GM21447 (cell line): ENCODE measurements at regions not wholly inside any gene's neighbourhood (a gene's known extent, or its start where the extent isn't known, plus 50 kb on each side); places are given as distances from the start of the nearest gene placed in this dataset.
"Not testable (repeated sequence)": the region's sequence is repeated elsewhere in the genome, so short reads cannot be mapped to it uniquely, and the experiment has no call there.

Experiments used
- ATAC-seq: cut with Tn5 transposase; IDR thresholded peaks from one replicate; pipeline ENCODE4 v1.9.1; 2021; ENCODE audit not compliant: unreplicated experiment

DNA sequence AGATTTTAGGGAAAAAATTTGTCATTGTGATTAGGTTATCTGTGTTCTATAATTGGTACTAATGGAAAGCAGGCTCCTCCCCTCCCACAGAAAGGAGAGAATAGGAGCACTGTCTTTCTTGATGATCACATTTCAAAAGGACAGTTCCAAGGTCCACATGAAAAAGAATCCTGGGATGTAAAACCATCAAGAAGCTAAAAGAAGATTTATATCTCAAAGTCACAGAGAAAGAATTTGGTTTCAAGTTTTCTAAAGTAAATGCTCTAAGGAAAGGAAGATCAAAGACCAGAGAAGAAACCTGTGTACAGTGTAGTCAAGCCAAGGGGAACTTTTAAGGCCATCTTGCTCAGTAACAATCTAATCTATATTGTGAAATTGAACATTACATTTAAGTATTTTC lies 652.7 kb upstream of the HS3ST5 start:
- no peak for ATAC-seq

DNA sequence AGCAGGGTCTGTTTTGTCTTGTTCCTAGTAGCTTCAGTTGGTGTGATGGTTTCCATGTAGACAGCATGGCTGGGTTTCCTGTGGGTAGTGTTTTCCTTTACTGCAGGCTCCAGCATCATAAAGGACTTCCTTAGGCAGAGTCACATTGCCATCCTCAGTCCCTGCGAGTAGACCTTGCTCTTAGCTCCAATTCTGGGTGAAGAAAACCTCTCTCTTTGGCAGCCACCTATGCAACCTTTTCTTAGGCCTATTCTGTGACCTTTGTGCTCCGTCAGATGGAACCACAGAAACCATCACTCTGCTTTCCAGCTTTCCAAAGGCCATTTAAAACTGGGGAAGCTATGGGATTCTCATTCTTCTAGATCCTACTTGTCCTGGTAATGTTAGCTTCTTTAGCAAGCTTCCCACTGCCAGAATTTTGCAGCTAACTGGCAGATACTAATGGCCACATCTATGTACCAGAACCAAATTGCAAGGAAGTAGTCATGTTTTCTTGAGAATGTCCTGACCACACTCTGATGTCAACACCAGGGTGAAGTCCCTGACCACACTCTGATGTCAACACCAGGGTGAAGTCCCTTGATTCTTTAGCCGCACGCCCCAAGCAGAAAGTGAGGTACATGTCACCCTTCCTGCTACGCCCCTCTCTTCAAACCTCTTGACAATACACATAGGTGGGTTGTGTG lies 646.6 kb upstream of the HS3ST5 start:
- peak; percentile 87 for ATAC-seq

DNA sequence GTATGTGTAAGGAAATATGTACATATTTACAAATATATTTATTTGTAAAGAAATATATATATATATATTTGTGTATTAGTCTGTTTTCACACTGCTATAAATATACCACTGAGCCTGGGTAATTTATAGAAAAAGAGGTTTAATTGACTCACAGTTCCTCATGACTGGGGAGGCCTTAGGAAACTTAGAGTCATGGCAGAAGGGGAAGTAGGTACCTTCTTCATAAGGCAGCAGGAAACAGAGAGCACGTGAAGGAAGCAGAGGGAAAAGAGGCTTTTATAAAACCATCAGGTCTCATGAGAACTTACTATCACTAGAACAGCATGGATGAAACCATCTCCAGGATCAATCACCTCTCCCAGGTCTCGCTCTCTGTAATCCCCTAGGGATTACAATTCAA lies 644.5 kb upstream of the HS3ST5 start:
- no peak for ATAC-seq

DNA sequence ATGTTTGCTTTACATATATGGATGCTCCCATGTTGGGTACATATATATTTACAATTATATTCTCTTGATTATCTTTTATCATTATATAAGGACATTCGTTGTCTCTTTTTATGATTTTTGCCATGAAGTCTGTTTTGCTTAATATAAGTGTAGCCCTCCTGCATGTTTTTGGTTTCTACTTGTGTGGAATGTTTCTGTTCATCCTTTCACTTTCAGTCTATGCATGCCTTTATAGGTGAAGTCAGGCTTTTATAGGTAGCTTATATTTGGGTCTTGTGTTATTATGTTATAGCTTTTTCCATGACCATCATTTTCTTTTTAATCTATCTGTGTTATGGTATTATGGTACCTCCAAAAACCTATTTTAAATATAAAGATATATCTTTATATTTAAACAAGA lies 612.5 kb upstream of the HS3ST5 start:
- no peak for ATAC-seq

DNA sequence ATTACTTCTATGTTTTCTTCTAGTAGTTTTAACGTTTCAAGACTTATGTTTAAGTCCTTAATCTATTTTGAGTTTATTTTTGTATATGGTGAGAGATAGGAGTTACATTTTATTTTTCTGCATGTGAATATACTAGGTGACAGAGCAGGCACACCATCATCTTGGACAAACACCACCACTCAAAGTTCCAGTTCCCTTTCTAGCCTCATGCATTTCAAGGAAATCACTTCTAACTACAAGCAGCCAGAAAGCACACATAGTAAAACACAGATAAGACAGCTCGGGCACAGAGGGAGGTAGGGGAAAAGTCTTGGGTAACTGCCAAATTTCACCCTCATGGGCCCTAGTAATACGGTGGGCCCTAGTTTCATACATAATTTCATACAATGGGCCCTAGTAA lies 609.4 kb upstream of the HS3ST5 start:
- ATAC-seq, result no peak

DNA sequence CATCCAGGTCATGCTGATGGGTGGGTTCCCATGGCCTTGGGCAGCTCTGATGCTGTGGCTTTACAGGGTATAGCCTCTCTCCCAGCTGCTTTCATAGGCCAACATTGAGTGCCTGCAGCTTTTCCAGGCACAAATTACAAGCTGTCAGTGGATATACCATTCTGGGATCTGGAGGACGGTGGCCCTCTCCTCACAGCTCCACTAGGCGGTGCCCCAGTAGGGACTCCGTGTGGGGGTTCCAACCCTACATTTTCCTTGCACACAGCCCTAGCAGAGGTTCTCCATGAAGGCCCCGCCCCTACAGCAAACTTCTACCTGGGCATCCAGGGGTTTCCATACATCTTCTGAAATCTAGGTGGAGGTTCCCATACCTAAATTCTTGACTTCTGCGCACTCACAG lies 602.6 kb upstream of the HS3ST5 start:
- no peak for ATAC-seq

DNA sequence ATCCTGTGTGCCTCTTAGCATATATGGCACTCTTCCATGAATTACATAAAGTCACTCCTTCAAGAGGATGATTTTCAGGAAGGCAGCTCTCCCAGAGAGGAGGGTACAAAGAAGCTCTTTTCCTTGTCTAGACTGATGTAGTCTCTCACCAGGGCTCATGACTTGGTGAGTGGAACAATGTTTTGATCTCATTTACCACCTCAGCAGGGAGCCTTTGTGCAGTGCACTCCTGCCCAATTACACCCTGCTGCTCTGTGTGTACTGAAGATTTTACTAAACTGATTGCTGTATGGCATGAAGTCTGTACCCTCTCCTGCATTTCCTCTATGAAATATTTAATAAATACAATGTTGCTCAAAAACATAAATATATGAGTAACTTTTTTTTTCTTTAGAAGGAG lies 598.3 kb upstream of the HS3ST5 start:
- no peak for ATAC-seq

DNA sequence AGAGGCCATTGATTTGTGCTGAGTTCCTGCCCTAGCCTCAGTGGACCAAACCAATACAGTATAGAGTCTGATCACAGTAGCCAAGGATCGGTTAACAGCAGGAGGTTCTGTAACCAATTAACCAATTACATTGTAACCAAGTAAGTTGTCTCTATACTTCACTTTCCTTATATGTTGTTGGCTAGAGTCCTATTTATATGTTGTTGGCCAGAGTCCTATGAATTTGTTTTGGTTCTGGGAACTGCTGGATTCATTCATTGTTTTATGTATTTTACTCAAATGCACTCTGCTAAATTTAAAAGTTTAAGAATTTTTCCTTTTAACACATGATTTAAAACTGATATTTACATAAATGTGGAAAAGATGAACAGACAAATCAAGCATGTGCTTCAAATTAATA lies 597.4 kb upstream of the HS3ST5 start:
- no peak for ATAC-seq

DNA sequence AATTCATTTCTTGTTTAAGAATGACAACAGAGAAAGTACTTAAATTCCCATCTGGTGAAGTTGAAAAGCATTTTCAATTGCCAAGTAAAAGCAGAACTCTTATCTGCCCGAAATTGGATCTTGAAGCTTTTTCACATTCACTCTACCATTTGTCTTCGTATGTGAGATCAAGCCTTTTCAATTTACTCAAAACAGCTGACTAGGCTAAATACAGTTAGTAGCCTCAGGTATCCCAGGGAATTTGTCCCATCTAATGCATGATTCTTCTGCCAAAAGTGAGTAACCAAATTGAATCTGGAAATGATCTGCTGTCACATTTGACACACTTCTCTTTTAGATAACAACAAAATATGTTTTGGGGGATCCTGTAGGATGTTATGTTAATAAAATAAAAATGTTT lies 596.8 kb upstream of the HS3ST5 start:
- ATAC-seq, result no peak

DNA sequence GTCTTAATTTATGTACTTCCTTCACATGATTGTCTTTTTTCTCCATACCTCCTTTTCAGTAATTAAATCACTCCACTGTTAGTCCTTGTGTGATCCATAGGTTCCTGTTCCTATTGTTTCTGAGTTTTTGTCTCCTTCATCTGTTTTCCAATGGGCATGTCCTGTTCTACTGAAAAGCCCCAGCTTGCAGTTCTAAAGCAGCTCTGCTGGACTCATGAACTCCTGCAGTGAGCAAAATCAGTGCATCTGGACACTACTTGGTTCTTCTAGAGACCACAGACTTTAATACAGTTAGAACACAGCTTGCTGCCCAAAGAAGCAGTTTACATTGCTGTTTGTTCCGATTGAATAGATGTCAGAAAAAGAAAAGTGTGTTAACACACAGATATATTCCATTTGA lies 593.3 kb upstream of the HS3ST5 start:
- ATAC-seq, result no peak

DNA sequence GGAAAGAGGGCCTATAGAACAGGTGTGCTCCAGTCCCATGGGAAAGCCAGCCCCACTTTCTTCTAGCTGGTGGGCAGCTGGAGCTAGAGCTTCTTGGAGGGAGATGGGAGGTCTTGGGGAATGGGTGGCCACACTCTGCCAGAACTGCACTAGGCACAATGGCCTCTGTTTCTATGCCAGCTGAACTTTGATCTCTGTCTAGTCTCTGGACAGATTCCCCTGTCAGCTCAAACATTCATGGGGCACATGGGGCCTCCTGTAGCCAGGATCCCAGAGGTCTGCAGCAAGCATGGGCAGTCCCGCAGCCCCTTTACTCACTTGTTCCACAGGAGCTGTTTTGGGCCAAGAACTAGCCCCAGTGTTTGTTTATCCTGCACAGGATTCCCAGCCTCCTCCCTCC lies 591.3 kb upstream of the HS3ST5 start:
- no peak for ATAC-seq

DNA sequence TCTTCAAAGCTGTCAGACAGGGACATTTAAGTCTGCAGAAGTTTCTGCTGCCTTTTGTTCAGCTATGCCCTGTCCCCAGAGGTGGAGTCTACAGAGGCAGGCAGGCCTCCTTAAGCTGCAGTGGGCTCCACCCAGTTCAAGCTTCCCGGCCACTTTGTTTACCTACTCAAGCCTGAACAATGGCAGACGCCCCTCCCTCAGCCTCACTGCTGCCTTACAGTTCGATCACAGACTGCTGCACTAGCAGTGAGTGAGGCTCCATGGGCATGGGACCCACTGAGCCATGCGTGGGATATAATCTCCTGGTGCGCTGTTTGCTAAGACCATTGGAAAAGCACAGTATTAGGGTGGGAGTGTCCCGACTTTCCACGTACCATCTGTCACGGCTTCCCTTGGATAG lies 585.9 kb upstream of the HS3ST5 start:
- not testable (repeated sequence) for ATAC-seq

DNA sequence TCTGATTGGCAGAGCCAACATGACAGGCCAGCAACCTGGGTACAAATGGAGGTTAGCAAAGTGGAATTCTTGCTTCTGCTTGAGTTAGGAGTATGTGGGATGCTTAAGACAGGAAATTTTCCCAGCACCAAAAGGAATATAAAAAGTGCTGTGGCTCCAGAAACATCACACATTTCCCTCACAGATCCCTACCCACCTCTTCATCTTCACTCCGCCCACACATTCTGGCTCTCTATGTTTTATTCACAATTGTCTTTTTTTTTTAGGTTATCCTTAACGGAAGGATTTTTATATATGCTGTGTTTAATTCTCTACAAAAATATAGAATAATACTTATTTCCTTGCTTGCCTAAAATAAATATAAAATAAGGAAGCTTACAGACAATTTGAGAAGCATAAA lies 563.3 kb upstream of the HS3ST5 start:
- no peak for ATAC-seq

DNA sequence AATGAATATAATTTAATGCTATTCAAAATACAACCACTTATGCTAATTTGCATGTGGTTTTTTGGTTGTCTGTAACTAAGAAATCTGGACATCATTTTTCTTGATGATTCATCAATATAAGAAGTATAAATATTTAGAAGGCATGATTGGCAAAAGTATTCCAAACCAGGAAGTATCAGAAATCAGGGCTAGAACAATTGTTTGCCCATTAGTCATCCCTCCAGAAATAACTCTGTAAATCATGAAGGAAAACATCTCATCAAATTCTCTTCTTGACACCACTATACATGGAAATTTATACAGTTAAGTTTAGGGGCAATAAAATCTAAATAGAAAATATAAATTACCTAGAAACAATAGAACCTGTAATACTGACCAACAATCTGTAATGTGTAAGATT lies 554.7 kb upstream of the HS3ST5 start:
- no peak for ATAC-seq

DNA sequence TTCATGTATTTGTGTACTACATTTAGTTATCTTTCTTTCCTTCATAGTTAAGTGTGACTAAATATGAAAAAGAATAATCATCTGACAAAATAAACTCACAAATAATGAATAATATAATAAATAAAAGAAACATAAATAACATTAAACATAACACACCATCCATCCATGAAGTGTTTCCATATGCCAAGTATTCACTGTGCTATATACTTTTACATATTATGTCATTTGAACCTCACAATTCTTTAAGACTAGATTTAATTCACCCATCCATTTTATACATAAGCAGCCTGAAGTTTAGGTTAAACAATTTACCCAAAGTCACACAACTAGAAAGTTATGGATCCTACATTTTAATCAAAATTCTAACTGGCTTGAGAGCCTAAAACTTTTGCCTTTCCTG lies 549.4 kb upstream of the HS3ST5 start:
- ATAC-seq, result no peak

DNA sequence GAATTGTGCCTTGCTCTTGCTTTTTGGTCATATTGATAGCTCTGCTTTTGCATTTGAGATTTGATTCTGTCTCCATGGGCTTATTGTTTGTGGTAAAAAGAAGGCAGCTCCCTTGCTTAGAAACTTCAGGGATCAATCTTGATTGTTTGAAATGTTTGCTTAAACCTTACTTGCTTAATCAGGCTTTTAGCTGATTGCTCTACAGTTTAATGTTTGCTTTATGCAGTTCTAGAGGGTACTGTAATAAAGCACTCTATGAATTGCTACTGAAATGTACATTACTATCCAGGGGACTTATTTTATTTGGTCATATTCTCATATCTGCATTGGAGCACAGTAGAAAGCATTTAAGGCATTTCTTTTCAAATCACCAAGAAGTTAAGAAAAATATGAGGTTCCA lies 545.4 kb upstream of the HS3ST5 start:
- ATAC-seq, result no peak

DNA sequence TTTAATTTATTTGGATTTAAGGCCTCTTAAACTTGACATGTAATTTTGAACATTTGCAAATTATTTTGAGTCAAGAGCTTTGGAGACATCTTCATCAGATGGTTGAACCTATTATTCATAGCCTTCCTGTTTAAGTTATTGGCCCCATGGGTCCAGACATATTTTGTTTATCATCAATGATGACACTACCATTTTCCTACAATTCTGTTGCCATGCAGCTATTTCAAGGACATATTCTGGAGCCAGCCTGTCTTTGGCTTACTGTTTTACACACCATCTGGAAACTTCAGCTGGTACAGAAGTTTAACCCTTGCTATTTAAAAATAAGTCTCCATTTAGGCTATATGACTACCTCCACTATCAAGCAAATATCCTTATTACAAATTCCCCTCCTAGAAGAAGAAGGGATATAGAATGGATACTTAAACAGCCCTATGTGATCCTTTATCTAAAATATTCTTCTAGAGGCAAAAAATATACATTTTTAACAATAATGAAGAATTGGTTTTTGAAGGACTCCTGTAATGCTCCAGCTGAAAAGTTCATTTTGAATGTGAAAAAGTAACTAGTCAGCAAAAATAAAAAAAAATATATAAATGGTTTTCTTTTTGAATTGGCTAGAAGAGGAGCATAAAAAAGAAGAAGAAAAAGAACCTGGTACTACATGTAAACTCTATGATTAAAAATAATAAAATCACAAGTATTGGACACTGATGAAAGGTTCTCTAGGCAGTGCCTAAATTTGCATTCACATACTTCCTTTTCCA lies 544.0 kb upstream of the HS3ST5 start:
- ATAC-seq, result no peak

DNA sequence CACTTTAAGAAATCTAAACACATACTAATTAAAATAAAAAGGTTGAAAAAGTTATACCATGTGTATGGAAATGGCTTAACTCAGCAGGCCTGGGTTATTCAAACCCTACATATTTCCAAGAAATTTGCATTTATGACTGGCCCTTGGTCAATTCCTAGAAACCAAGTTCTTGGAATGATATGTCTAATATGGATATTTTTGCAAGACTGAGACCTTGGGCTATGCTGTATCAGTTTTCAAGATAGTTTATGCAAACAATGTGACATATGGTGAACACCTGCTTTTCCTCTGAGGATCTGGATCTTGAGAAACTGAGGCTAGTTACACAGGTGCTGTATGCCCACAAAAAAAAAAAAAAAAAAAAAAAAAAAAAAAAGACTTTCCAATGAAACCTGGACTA lies 536.9 kb upstream of the HS3ST5 start:
- no peak for ATAC-seq

DNA sequence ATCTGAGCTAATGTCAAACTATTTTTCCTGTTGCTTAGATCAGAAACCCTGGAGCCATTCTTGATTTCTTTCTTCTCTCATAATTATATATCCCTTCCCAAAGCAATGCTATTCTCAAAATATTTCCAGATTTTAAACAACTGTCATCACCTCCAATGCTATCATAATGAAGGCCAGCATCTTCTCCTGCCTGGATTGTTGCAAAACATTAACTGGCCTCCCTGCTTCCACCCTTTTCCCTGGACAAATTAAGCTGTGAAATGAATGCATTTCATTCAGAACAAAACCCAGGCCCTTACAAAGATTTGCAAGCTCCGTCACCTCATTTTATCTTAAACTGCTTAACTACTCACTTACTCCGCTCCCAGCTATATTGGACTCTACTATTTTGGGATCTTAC lies 535.3 kb upstream of the HS3ST5 start:
- ATAC-seq, result no peak

DNA sequence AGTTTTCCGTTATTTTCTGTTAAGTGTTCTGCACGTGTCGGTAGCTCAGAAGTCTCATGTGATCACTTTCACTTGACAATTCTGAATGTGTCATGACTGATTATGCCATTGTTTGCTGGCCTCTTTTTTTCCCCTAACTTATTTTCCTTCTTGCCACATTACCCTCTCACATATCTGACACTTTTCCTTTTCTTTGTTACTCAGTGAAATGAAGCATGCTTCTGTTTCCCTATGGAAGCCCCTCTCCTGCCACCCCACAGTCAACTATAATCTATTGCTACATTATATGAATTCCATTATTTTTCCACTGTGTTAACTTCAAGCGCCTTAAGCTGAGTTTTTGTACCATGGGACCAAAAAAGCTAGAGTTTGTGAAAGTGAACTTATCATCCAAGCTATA lies 531.6 kb upstream of the HS3ST5 start:
- no peak for ATAC-seq

DNA sequence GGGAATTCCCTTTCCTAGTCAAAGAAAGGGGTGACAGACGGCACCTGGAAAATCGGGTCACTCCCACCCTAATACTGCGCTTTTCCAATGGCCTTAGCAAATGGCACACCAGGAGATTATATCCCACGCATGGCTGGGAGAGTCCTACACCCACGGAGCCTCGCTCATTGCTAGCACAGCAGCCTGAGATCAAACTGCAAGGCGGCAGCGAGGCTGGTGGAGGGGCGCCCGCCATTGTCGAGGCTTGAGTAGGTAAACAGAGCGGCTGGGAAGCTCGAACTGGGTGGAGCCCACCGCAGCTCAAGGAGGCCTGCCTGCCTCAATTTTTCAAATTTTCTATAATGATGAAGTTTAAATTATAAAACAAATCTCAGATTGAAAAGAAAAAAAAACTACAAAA lies 522.7 kb upstream of the HS3ST5 start:
- not testable (repeated sequence) for ATAC-seq

DNA sequence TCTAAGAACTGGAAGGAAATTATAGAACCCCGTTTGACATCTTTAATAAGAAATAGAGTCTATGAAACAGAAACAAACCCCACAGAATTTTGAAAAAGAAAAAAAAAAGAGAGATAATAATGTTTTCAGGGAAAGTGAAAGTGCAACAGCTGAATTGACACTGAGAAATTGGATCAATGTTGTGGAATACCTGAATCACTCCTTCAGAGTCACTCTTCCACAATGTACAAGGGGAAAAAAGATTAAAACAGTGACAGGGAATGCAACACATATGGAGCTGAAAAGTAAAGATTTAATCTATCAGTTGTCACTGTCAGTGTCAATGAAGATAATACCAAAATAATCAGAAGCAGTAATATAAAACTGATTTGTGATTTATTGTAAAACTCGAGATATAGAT lies 520.8 kb upstream of the HS3ST5 start:
- no peak for ATAC-seq

DNA sequence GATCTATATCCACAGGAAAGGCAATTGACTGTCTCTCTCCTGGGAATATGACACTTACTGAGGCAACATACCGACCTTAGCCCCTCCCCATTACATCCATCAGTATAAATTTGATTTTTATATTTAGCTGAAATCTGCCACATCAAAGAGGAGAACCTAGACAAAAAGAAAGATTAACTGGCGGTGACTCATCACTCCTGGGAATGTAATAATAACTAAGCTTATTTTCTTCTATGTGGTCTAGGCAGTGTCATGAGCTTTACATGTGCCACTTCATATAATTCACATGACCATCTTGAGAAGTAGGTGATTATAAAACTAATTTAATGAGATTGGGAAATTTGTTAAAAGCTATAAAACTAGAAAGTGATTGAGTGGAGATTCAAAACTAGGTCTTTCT lies 520.0 kb upstream of the HS3ST5 start:
- ATAC-seq, result no peak
